Jurkat, Clone E6-1 (cell line): ENCODE measurements at regions not wholly inside any gene's neighbourhood (a gene's known extent, or its start where the extent isn't known, plus 50 kb on each side); places are given as distances from the start of the nearest gene placed in this dataset.
"Not testable (repeated sequence)": the region's sequence is repeated elsewhere in the genome, so short reads cannot be mapped to it uniquely, and the experiment has no call there.

Experiments used
- DNase-seq: peaks from one replicate; pipeline ENCODE4 v3.0.0-alpha.2; 2011; ENCODE audit warnings: low read depth, low spot score
- H3K4me3 ChIP-seq: 2 replicates; pipeline ENCODE4 v1.5.1; 2011; ENCODE audit warnings: mild to moderate bottlenecking, low read length, control low read depth, moderate library complexity

DNA sequence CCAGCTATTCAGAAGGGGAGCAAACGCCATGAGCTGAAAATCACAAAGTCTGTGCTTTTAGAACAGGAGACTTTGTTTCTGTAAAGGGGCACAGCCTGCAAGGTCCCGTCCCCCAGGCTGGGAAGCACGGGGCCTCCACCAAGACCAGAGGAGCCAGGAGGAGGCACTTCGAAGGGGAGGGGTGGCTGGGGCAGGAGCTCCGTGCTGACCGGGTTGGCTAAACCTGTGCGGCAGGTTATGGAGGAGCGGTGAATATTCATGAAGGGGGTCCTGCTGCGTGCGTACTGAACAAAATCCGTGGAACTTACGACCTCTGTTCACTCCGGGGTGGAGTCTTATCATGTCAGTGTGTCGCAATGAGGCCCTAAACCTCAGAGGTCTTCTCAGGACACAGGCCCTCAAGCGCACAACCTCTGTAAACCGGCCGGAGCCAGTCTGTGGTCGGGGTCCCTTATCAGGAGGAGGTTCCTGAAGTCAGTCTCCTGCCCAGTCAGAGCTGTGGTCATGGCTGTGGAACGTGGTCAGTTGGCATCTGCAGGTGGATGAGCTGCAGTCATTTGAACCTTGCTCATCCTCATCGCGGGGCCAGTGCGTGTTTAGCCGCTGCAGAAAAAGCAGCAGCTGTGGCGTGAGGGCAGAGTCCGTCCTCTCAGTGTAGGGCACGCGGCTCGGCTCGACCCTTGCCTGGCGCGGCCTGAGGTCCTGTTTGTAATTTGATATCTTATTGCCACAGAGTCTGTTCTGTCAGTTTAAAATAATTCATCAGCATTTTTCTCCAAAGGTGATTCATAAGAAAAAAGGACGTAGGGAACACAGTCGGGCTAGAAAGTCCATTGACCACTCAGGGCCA, 5507.7 kb upstream of the TPTE start:
- not testable (repeated sequence) for H3K4me3 ChIP-seq, DNase-seq

DNA sequence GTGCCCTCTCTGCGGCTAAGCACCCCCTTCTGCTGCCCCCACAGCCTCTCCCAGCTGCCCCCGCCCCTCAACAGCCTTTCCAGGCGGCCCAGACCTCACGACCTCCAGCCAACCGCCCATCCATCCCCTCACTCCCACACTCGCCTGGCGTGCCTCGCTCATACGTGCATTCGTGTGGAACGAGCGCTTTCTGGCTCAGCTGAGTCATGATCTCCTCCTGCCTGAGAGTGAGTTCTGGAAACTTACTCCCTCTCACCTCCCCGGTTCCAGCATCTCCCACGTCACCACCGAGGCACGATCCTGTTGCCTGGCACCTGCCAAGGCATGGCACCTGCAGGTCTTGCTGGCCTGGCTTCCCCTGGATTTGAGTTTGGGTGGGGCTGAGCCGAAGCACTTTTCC, 5506.2 kb upstream of the TPTE start:
- not testable (repeated sequence) for H3K4me3 ChIP-seq, DNase-seq

DNA sequence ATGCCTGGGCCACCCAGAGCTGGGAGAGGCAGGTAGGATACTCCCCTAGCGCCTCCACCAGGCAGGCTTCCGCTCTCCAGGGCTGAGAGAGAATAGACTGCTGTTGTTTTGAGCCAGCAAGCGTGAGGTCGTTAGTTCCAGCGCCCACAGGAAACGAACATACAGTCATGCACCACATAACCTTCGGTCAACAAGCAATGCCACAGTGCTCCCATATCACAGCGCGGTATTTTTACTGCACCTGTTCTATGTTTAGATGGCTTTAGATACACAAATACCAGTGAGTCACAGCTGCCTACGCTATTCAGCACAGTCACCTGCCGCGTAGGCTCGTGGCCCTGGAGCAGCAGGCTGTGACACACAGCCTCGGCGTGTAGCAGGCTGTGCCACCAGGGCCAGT, 5502.3 kb upstream of the TPTE start:
- not testable (repeated sequence) for DNase-seq, H3K4me3 ChIP-seq

DNA sequence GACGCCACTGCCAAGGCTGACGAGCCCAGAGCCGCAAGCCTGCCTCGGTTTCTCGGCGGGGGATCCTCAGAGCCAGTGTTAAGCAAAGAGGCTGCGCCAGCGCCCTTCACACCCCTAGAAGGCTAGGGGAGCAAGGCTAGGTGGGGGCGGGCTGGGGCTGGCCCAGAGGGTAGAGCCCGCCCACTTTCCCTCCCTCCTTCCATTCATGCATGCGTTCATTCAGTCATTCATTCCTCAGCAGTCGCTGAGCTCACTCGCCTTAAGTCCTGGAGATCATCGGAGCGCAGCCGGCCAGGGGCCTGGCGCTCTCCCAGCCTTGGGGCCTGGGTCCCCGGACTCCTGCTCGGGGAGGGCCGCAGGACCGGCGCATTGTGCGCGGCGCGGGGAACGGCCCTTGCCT, 5499.6 kb upstream of the TPTE start:
- H3K4me3 ChIP-seq, DNase-seq: not testable (repeated sequence)

DNA sequence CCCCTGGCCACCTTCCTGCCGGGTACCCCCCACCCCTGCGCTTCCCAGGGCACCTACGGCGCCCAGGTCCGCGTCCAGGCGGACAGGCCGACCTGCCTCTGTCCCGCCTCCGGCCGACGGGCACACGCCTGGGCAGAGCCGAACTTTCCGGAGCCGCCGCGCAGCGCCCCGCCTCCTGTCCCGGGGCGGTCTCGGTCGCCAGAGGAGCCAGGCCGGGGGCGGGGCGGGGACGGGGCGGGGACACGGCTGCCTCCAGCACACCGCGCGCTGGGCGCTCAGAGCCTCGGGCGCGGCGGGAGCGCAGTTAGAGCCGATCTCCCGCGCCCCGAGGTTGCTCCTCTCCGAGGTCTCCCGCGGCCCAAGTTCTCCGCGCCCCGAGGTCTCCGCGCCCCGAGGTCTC, 5499.1 kb upstream of the TPTE start:
- not testable (repeated sequence) for DNase-seq, H3K4me3 ChIP-seq

DNA sequence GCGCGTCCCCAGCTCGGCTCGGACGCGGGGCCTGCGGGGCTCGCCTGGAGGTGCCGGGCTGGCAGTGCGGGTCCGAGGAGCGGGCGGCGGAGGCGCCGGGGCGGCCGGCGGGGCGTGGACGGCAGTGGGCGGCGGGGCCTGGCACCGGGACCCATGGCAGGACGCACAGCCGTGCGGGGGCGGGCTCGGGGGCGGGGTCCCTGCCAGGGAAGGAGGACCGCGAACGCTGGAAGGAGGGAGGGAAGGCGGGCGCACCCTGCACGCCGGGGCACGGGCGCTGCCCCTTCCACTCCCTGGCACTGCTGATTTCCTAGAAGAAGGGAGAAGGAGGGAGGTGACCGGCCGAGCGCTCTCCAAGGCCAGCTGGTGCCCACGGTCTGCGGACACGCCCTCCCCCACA, 5498.6 kb upstream of the TPTE start:
- not testable (repeated sequence) for H3K4me3 ChIP-seq, DNase-seq

DNA sequence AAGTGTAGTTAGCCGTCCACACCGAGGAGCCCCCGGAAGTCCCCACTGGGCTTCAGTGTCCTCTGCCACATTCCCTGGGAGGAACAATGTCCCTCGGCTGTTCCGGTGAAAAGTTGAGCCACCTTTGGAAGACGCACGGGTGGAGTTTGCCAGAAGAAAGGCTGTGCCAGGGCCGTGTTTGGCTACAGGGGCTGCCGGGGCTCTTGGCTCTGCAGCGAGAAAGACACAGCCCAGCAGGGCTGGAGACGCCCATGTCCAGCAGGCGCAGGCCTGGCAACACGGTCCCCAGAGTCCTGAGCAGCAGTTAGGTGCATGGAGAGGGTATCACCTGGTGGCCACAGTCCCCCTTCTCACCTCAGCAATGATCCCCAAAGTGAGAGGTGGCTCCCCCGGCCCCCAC, 5486.2 kb upstream of the TPTE start:
- H3K4me3 ChIP-seq, DNase-seq: not testable (repeated sequence)

DNA sequence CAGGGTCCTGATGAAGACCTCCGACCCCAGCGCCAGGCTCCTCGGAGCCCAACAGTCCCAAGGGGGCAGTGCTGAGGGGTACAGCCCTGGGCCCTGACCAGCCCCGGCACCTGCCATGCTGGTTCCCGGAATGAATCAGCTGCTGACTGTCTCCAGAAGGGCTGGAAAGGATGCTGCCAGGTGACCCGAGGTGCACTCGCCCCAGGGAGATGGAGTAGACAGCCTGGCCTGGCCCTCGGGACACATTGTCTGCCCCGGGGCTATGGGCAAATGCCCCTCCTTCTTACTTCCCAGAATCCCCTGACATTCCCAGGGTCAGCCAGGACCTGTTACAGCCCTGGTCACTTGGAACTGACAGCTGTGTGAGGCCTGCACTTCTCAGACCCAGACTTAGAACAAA, 5485.8 kb upstream of the TPTE start:
- not testable (repeated sequence) for DNase-seq, H3K4me3 ChIP-seq

DNA sequence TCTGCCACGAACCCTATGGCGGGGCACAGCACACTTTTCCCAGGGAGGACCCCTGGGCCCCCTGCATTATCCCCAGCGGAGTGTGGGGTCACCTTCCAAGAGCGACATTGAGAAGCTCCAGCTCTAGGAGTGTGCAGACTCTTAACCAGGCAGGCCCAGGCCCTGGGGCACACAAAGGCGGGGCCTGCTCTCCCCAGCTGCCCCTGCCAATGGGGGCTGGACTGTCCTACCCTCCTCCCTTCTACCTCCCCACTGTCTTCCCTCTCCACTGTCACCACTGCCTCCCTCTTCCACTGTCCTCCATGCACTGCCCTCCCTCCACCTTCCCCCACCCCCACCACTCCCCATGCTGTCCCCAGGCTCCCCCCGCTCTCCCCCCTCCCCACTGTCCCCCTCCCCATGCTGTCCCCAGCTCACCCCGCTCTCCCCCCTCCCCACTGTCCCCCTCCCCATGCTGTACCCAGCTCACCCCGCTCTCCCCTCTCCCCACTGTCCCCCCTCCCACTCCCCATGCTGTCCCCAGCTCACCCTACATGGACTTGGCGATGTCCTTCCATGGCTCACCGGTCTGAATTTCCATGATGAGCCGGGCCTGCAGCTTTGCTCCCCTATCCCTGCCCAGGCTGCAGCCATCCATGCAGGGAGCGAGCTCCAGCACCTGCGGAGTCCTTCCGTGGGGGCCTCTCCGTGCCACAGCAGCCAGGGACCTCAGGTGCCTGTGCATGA, 5483.6 kb upstream of the TPTE start:
- not testable (repeated sequence) for DNase-seq, H3K4me3 ChIP-seq

DNA sequence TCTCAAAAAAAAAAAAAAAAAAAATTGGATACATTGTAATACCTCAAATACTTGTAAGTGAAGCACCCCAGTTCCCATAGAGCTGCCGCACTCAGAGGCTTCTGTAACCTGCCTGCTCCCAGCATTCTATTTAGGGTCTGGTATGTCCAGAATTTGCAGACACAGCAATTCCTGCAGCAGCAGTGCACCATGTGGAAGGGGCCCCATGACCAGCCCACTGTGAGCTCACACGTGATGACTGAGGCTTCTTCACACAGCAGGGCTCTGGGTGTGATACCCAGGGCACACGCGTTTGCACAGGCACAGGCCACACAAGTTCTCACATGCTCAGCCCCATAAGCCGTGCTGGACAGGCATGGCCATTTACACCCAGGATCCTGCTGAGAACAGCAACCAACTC, 5481.5 kb upstream of the TPTE start:
- DNase-seq, H3K4me3 ChIP-seq: not testable (repeated sequence)

DNA sequence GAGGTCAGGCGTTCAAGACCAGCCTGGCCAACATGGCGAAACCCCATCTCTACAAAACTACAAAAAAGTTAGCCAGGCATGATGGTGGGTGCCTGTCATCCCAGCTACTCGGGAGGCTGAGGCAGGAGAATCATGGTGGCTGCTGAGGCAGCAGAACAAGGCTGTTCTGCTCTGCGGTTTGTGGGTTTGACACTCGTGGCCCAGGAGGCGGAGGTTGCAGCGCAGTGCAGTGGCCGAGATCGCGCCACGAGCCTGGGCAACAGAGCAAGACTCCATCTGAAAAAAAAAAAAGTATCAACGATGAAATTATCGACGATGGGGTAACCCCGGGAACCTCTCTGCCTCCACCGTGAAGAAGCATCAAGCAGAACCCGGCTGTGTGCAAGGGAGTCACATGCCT, 5478.8 kb upstream of the TPTE start:
- not testable (repeated sequence) for DNase-seq, H3K4me3 ChIP-seq

DNA sequence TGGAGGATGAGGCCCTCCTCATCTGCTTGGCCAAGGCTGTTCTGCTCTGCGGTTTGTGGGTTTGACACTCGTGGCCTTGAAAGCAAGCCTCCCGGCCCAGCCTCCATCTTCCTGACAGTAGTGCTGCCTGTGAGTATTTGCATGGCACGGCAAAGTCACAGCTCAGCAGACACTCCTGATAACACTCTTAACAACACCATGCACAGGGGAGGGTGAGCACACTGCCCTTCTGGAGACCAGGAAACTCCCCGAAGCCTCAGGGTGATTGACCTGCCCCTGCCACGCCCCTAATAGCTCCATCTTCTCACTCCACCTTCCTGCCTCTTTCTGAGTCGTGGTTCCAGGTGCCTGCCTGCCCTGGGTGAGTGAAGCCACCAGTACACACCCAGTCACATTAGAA, 5476.6 kb upstream of the TPTE start:
- not testable (repeated sequence) for H3K4me3 ChIP-seq

DNA sequence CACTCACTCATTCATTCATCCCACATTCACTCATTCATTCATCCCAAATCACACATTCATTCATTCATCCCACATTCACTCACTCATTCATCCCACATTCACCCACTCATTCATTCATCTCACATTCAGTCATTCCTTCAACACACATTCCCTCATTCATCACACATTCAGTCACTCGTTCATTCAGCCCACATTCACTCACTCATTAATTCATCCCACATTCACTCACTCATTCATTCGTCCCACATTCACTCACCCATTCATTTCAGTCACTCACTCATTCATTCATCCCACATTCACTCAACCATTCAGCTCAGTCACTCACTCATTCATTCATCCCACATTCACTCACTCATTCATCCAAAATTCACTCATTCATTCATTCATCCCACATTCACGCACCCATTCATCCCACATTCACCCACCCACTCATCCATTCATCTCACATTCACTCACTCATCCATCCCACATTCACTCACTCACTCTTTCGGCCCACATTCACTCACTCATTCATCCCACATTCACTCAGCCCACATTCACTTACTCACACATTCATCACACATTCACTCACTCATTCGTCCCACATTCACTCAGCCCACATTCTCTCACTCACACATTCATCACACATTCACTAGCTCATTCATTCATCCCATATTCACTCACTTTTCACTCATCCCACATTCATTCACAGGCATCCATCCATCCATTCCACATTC, 5469.9 kb upstream of the TPTE start:
- not testable (repeated sequence) for H3K4me3 ChIP-seq, DNase-seq

More for the DNA sequence above, 5476.6 kb upstream of the TPTE start:
- not testable (repeated sequence) for DNase-seq

DNA sequence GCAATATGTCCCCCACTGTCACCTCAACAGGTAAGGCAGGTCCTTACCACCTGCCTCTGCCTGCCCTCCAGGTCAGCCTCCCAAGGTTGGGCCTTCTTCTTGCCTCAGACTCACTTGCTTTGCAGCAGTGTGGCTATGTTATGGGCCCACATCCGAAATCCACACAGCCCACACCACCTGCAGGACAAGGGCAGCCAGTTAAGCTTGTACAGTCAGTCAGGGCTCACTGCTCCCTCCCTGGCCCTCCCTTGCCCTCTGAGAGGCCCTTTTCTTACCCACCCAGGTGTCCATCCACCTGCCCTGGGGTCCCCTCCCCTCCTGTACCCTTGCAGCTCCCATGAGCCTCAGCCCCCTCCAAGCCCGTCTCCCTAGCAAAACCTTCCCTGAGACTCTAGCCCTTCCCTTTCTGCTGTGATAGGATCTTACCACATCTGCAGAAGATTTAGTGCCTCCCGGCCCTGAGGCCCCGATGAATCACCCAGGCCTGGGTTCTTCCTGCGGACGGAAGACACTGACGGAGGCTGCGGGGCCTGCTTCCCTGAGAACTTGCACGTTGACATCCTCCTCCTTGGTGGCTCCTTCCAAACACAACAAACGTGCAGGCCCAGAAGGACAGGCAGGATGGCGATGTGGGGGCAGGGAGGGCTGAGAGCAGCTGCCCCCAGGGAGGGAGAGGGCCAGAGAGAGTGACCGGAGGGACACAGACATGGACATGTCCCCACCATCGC, 5466.2 kb upstream of the TPTE start:
- DNase-seq, H3K4me3 ChIP-seq: not testable (repeated sequence)

DNA sequence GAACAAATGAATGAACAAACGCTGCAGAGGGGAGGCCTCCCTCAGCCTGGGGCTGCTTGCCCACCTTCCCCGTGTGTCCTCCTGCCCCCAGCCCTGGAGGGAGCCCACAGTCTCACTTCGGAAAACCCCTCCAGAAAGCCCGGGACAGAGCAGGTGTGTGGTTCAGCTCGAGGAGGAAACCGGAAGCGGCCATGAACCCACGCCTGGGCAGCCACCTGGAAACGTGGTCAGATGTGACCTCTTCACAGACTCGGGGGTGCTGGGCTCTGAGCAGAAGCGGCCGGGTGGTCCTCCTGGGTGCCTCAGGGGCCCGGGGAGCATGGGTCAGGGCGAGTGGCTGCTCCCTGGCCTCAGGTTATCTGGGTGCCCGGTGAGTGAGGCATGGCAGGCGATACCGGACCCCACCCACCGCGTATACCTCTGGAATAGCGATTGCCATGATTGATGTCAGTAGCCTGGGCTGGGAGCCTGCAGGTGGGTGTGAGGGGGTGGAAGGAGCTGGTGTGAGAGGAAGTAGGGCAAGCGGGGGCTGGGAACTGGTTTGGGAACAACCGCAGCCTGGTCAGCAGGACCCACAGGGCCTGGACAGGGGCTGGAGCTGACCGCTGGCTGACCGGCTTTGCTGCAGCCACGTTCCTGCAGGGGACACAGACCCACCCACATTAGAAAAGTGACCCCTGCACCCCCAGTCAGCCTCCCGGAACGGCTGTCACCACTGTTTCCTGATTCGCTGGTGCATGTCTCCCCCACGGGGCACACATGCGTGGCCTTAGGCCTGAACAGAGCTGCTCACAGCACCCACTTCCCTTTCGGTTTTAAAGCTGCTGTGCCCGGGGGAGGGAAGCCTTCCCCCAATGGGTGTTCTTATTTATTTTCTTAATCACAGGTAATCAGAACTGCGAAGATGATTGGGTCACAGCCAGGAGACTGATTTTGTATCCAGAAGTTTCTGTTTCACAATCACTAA, 5465.1 kb upstream of the TPTE start:
- not testable (repeated sequence) for DNase-seq, H3K4me3 ChIP-seq

DNA sequence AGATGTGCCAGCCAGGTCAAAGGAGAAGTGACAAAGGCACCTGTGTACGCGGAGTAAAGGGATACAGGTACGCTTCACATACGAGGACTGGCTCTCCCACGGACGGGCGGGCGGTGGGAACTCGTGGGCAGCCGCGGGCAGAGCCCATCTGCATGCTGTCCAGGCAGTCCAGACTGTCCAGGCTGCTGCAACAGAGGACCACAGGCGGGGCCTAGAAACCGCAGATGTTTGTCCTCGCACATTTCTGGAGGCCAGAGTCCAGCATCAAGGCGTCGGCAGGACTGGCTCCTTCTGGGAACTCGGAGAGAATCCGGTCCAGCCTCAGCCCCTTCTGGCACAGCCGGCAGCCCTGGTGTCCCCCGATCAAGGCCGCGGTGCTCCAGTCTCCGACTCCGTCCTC, 5464.3 kb upstream of the TPTE start:
- H3K4me3 ChIP-seq, DNase-seq: not testable (repeated sequence)

DNA sequence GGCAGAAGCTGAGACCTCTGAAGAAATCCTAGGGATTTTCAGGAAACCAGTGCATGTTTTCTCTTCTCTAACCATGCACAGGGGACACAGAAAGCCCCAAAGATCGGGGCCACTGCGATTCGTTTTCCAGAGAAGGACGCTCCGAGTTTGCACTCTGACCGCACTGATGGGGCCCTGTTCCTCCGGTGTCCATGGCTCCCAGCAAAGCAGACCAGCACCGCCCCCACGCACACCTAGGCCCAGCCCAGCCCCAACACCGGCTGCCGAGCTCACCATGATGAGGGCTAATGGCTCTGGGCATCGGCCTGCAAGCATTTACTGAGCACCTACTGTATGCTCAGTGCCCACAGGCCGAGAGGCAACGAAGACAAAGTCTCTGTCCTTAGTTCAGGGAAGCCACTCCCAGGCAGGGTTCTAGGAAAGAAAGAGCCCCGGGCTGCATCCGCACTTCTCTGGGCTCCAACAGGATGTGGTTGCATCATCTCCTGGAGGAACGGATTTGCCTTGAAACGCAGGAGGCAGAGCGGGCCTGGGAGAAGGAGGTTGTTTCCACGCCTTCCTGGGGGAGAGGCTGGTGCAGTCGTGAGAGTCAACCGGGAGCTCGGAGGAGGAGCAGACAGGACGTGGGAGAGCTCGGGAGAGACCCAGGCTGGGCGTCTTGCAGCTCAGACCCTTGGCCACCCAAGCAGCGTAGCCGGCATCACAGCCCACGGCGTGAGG, 5460.9 kb upstream of the TPTE start:
- H3K4me3 ChIP-seq, DNase-seq: not testable (repeated sequence)
